PC-3 (cell line): ENCODE measurements at regions not wholly inside any gene's neighbourhood (a gene's known extent, or its start where the extent isn't known, plus 50 kb on each side); places are given as distances from the start of the nearest gene placed in this dataset.

ENCODE experiments used
- ATAC-seq: fragments of 200-7000 bp; cut with Tn5 transposase; 2 replicates; pipeline ENCODE4 v1.9.1; 2020; ENCODE audit warnings: mild to moderate bottlenecking, moderate library complexity
- BruUV-seq: library from RNA; stranded (reverse); fragments of 400-500 nt; replicated peaks from 2 replicates; lab custom pipeline; 2021; lab: Mats Ljungman, UMichigan
- CTCF ChIA-PET: fragments of 300-600 bp; sonication (Branson Sonifier 250); formaldehyde crosslinking; loops from one replicate; lab custom pipeline; 2022; ENCODE audit warnings: antibody characterized with exemption; lab: Charles Lee
- POLR2A ChIA-PET: fragments of 300-600 bp; sonication (Branson Sonifier 250); formaldehyde crosslinking; loops from one replicate; lab custom pipeline; 2022; ENCODE audit warnings: antibody characterized with exemption; ENCODE audit not compliant: unreplicated experiment; lab: Charles Lee
- DNase-seq: peaks from one replicate; pipeline ENCODE4 v3.0.0-alpha.2; 2015
- H2AFZ ChIP-seq: fragments of 300-600 bp; sonication (generic); 2 replicates; pipeline ENCODE4 v1.6.0; 2016; ENCODE audit warnings: antibody characterized with exemption, low read length
- H3F3A ChIP-seq: fragments of 300-600 bp; sonication (generic); one replicate; pipeline ENCODE4 v1.6.0; 2017; ENCODE audit warnings: antibody characterized with exemption, low read length, control low read depth, mild to moderate bottlenecking; ENCODE audit not compliant: unreplicated experiment
- H3K27ac ChIP-seq: fragments of 300-600 bp; sonication (generic); 2 replicates; pipeline ENCODE4 v1.5.1; 2016; ENCODE audit warnings: mild to moderate bottlenecking, low read length
- H3K27me3 ChIP-seq: fragments of 300-600 bp; sonication (generic); 2 replicates; pipeline ENCODE4 v1.6.1; 2016; ENCODE audit warnings: low read length, mixed read lengths
- H3K36me3 ChIP-seq: fragments of 300-600 bp; sonication (generic); 2 replicates; pipeline ENCODE4 v1.6.1; 2016; ENCODE audit warnings: low read depth, mixed run types, low read length, mixed read lengths
- H3K4me1 ChIP-seq: fragments of 300-600 bp; sonication (generic); 2 replicates; pipeline ENCODE4 v1.5.1; 2016; ENCODE audit warnings: low read length; ENCODE audit not compliant: insufficient read depth
- H3K4me2 ChIP-seq: fragments of 300-600 bp; sonication (generic); 2 replicates; pipeline ENCODE4 v1.6.0; 2016; ENCODE audit warnings: low read length
- H3K4me3 ChIP-seq: fragments of 300-600 bp; sonication (generic); 2 replicates; pipeline ENCODE4 v1.5.1; 2016; ENCODE audit warnings: mild to moderate bottlenecking, low read length, mixed read lengths
- H3K79me2 ChIP-seq: fragments of 300-600 bp; sonication (generic); 2 replicates; pipeline ENCODE4 v1.6.1; 2017; ENCODE audit warnings: low read length, mixed read lengths
- H3K9ac ChIP-seq: fragments of 300-600 bp; sonication (generic); 2 replicates; pipeline ENCODE4 v1.6.0; 2016; ENCODE audit warnings: mild to moderate bottlenecking, low read length
- H3K9me2 ChIP-seq: fragments of 300-600 bp; sonication (generic); replicated peaks from 2 replicates; pipeline ENCODE4 v1.6.1; 2016; ENCODE audit warnings: mixed run types, low read length, mixed read lengths
- H3K9me3 ChIP-seq: fragments of 300-600 bp; sonication (generic); 2 replicates; pipeline ENCODE4 v1.6.1; 2016; ENCODE audit warnings: low read length, mixed read lengths
- H4K20me1 ChIP-seq: fragments of 300-600 bp; sonication (generic); 2 replicates; pipeline ENCODE4 v1.6.1; 2016; ENCODE audit warnings: low read length, mixed read lengths
- EZH2 ChIP-seq: fragments of 300-600 bp; sonication (generic); IDR thresholded peaks from one replicate; pipeline ENCODE4 v1.6.1; 2017; ENCODE audit warnings: antibody characterized with exemption, mild to moderate bottlenecking, low read length; ENCODE audit not compliant: unreplicated experiment
- EZH2phosphoT487 ChIP-seq: fragments of 300-600 bp; sonication (generic); IDR thresholded peaks from 2 replicates; pipeline ENCODE4 v1.6.1; 2018; ENCODE audit warnings: mild to moderate bottlenecking, antibody characterized with exemption, low read length, borderline replicate concordance
- intact Hi-C: fragments of 100-400 bp; cut with micrococcal nuclease; formaldehyde crosslinking; loops from 2 replicates; pipeline ENCODE4 v1.9.0; 2023
- TF ChIP-seq, protein P1 (sequence below): fragments of 300-600 bp; sonication (generic); conservative IDR thresholded peaks from 2 replicates; pipeline ENCODE4 v1.5.1; 2017; ENCODE audit warnings: antibody characterized with exemption, low read depth, mild to moderate bottlenecking, low read length

DNA sequence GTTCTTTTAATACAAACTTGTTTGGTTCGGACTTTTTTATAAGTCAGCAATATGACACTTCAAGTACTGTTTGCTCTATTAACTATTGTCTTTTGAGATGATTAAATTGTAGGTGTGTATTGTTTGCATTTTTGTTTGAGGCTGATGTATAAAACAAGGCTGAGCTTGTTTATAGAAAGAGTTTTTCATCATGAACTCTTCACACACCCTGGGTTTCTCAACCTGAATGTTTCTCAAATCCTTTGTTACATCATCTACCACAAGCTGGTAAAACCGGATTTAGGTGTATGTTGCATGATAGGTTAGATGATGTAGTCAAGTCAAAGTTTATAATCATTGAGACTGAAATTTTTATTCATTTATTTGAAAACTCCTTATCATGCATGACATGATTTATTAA, 335.2 kb upstream of the LRATD1 start:
- ChIA-PET POLR2A (no interaction called here), CTCF (no interaction called here)
- Histone ChIP-seq H3K36me3 (no peaks in the 10 kb centered on the region), H2AFZ (no peak overlapping the region), H3K27ac (no peak overlapping the region), H3K4me1 (0 out of 2 replicates have a peak, but pooled peaks cover 6% of the 10 kb centered on the region), H4K20me1 (no peaks in the 10 kb centered on the region), H3K9me2 (no peaks in the 10 kb centered on the region), H3K9ac (no peak overlapping the region), H3K9me3 (no peaks in the 10 kb centered on the region), H3F3A (no peaks in the 10 kb centered on the region), H3K27me3 (no peaks in the 10 kb centered on the region), H3K79me2 (no peaks in the 10 kb centered on the region), H3K4me3 (no peak overlapping the region), H3K4me2 (no peak overlapping the region)
- no TSS peak for BruUV-seq
- ATAC-seq: no peak
- intact Hi-C loops: no loop called here
- TF ChIP-seq EZH2phosphoT487 (no peak), EZH2 (no peak)
- TF ChIP-seq, protein P1, sequence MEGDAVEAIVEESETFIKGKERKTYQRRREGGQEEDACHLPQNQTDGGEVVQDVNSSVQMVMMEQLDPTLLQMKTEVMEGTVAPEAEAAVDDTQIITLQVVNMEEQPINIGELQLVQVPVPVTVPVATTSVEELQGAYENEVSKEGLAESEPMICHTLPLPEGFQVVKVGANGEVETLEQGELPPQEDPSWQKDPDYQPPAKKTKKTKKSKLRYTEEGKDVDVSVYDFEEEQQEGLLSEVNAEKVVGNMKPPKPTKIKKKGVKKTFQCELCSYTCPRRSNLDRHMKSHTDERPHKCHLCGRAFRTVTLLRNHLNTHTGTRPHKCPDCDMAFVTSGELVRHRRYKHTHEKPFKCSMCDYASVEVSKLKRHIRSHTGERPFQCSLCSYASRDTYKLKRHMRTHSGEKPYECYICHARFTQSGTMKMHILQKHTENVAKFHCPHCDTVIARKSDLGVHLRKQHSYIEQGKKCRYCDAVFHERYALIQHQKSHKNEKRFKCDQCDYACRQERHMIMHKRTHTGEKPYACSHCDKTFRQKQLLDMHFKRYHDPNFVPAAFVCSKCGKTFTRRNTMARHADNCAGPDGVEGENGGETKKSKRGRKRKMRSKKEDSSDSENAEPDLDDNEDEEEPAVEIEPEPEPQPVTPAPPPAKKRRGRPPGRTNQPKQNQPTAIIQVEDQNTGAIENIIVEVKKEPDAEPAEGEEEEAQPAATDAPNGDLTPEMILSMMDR: no peak
- DNase-seq: peak; percentile 72

DNA sequence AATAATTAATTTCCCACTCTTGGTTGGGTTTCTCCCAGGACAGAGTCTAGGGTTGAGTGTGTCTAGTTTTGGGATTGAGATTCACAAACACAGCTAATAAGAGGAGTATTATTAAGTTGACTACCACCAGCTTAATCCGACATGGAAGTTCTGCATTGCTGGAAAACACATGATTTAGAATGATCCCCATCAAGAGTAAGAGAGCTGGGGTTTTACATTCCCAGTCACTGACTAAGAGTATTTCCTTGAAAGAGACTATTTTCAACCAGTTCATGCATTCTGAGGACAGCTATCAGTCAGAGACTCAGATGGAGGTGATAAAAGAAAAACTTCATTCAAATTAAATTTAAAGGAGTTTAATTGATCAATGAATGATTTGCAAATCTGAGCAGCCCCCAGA, 334.6 kb upstream of the LRATD1 start:
- ChIA-PET CTCF (no interaction called here), POLR2A (no interaction called here)
- H2AFZ ChIP-seq: no peak overlapping the region
- H3K4me3 ChIP-seq: no peak overlapping the region
- no peaks in the 10 kb centered on the region for H3K9me3 ChIP-seq
- no peaks in the 10 kb centered on the region for H3K9me2 ChIP-seq
- H3K9ac ChIP-seq: no peak overlapping the region
- no peak overlapping the region for H3K27ac ChIP-seq
- no peaks in the 10 kb centered on the region for H3F3A ChIP-seq
- no peak for TF ChIP-seq EZH2phosphoT487
- TF ChIP-seq, protein P1: no peak
- no peak for TF ChIP-seq EZH2
- no peak overlapping the region for H3K4me2 ChIP-seq
- ATAC-seq (no peak), DNase-seq (no peak)
- BruUV-seq: no TSS peak
- H3K36me3 ChIP-seq: no peaks in the 10 kb centered on the region
- intact Hi-C loops: no loop called here
- H3K27me3 ChIP-seq: no peaks in the 10 kb centered on the region
- no peaks in the 10 kb centered on the region for H4K20me1 ChIP-seq
- no peaks in the 10 kb centered on the region for H3K79me2 ChIP-seq
- H3K4me1 ChIP-seq: 0 out of 2 replicates have a peak, but pooled peaks cover 6% of the 10 kb centered on the region

DNA sequence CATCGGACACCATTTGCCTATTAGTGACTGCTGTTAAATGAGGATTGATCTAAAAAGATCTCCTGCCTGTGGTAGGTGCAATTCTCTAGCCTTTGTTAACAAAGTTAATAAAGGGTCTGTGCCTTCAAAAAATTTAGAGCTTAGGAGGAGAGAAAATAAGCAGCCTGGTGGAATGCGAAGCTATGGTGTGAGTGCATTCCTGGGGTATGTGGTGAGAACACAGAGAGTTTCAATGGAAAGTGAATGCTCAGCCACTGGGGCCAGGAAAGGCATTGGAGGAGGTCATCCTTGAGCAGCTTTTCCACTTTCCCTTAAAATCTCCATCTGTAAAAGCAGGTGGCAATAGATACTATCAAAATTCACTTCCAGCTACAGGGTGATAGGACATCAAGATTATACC, 331.2 kb upstream of the LRATD1 start:
- Histone ChIP-seq H3K4me3 (no peak overlapping the region), H3K36me3 (no peaks in the 10 kb centered on the region), H3K4me2 (no peak overlapping the region), H3K4me1 (0 out of 2 replicates have a peak, but pooled peaks cover 6% of the 10 kb centered on the region), H4K20me1 (no peaks in the 10 kb centered on the region), H3F3A (no peaks in the 10 kb centered on the region), H3K9me3 (no peaks in the 10 kb centered on the region), H3K9me2 (no peaks in the 10 kb centered on the region), H3K79me2 (no peaks in the 10 kb centered on the region), H3K27me3 (no peaks in the 10 kb centered on the region), H3K9ac (no peak overlapping the region), H3K27ac (no peak overlapping the region), H2AFZ (no peak overlapping the region)
- CTCF ChIA-PET: no interaction called here
- TF ChIP-seq, protein P1: no peak
- TF ChIP-seq EZH2 (no peak), EZH2phosphoT487 (no peak)
- ATAC-seq (no peak), DNase-seq (no peak)
- POLR2A ChIA-PET: no interaction called here
- intact Hi-C loops: no loop called here
- no TSS peak for BruUV-seq
